ENCODE measurements at regions not wholly inside any gene's neighbourhood (a gene's known extent, or its start where the extent isn't known, plus 50 kb on each side); places are given as distances from the start of the nearest gene placed in this dataset.

DNA sequence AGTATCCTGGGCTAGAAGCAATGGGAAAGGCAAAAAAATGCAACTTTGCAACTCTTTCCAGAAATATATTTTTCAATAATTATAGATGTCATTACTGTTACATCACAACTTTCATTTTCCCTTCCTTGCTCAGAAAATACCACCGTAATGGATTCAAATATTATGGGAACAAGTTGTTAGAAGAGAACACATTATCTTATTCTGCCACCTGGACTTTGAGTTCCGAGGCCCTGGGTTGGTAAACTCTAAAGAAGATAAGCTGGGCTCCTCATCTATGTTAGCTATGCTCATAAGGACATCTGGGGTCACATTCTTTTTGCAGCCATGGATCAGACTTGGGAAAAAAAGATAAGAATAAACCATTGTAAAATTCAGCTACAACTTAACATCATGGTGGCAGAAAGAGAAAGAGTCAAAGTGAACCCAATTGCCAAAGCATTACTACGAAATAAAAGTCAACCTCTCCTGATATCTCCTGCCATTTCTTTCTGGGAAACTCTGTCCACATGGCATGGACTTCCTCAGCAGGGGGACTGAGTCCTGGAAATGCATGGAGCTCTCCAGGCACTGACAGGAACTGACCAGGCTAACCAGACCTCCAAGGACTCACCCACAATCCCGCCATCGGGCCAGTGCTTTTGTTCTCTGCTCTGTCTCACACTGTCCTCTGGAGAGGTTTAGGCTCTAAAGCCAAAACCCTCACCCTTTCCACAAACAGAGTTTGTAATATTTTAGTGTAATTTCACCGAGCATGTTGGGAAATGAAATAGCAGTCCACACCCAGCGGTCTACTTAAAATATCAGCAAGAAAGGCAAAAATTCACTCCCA, 499.1 kb upstream of the RUNX1 start:
- FAIRE-seq (no peak), DNase-seq (ENCODE audit: insufficient read length) (no peak)
- TF ChIP-seq POLR2A (IDR thresholded peaks at IDR 0.05; ENCODE audit: low read depth, low read length), result no peak

DNA sequence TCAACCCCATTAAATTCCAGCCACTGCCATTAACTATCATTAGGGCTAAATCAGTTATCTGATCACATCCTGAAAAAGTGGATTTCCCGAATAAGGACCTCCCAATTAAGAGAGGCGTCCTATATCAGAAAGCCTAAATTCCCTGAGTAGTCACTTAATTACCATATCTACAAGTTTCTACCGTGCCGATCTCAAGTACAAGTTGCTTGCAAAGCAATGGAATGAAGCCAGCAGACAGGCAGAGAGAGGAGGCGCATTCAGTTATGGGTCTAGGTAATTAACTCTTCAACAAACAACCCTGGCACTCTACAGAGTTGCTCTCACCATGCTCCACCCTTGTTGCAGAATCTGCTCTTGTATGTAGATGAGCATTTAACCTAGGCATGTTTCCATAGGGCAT, 494.6 kb upstream of the RUNX1 start:
- FAIRE-seq, result no peak
- TF ChIP-seq TAF1 (IDR thresholded peaks at IDR 0.05; ENCODE audit: borderline replicate concordance, low read depth, low read length) (no peak), POLR2A (IDR thresholded peaks at IDR 0.05; ENCODE audit: low read depth, low read length) (no peak), POLR2AphosphoS5 (IDR thresholded peaks at IDR 0.05; ENCODE audit: low read depth, low read length) (no peak)
- DNase-seq (ENCODE audit: insufficient read length), result no peak

DNA sequence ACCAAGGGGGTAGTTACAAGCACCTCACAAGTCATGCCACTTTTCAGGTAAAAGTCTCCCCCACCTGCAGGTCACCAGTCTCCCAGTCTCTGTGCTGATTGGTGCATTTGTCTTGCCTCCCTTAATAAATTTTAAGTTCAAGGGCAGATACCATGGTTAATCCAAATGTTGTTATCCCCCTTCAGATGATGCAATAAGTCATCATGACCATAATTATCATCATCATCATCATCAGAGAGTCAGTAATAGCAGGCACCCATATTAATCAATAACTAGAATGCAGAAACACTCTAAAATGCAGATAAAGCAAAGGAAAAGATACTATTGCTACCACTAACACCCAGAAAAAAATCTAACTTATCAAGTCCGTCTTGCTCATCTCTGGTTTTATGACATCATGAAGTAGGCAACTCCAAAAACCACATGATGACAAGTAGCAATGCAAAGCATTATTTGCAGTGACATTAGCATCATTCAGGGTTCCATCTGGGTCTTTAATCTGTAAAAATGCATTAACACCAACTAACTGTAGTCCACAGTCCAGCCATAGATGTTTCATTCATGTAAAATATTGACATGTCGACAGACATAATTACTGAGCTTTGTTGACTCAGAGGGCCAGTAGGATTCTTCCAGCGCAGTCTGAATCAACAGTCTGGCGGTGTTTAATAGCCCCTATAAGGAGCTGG, 492.0 kb upstream of the RUNX1 start:
- no peak for DNase-seq (ENCODE audit: insufficient read length)

DNA sequence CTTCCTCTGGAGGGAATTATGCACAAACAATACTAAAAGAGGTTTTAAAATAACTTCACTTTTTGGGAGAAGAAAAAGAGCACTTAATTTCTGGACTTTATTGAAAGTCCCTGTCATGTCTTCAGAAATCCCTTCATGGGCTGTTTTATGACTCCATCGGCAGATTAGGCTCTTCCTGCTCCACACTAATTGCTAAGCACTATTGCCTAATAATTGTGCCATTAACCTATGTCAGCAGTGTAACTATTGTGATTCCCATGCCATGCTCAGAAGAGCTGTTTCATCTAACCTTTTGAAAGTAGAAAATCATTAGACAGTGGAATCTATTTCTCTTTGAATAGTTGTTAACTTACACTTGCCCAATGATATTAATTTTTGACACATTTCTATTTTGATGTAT, 489.3 kb upstream of the RUNX1 start:
- FAIRE-seq, result no peak
- DNase-seq (ENCODE audit: insufficient read length), result no peak
- TF ChIP-seq TAF1 (IDR thresholded peaks at IDR 0.05; ENCODE audit: borderline replicate concordance, low read depth, low read length) (no peak), POLR2A (IDR thresholded peaks at IDR 0.05; ENCODE audit: low read depth, low read length) (no peak), POLR2AphosphoS5 (IDR thresholded peaks at IDR 0.05; ENCODE audit: low read depth, low read length) (no peak)

More for the DNA sequence above, 492.0 kb upstream of the RUNX1 start:
- FAIRE-seq, result no peak
- no peak for TF ChIP-seq POLR2AphosphoS5 (IDR thresholded peaks at IDR 0.05; ENCODE audit: low read depth, low read length)
- TF ChIP-seq TAF1 (IDR thresholded peaks at IDR 0.05; ENCODE audit: borderline replicate concordance, low read depth, low read length), result no peak
- no peak for TF ChIP-seq POLR2A (IDR thresholded peaks at IDR 0.05; ENCODE audit: low read depth, low read length)

DNA sequence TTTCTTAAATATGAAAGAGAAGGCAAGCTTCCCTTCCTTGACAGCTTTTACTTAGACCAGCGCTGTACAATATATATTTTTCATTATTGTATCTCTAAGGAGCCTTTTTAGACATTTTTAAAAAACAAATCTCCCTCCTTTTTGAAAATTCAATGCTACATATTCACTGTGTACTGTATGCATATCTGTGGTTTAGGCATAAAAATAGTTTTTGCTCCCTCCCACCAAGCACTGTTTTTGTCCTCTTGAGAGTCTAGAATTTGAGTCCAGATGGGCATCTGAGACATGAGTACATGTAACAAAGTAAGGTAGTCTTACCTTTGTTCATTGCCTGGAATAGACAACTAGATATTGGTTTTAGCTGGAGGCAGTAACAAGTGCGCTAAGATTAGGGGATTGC, 488.5 kb upstream of the RUNX1 start:
- TF ChIP-seq TAF1 (IDR thresholded peaks at IDR 0.05; ENCODE audit: borderline replicate concordance, low read depth, low read length) (no peak), POLR2A (IDR thresholded peaks at IDR 0.05; ENCODE audit: low read depth, low read length) (no peak), POLR2AphosphoS5 (IDR thresholded peaks at IDR 0.05; ENCODE audit: low read depth, low read length) (no peak)
- DNase-seq (ENCODE audit: insufficient read length) (no peak), FAIRE-seq (no peak)

DNA sequence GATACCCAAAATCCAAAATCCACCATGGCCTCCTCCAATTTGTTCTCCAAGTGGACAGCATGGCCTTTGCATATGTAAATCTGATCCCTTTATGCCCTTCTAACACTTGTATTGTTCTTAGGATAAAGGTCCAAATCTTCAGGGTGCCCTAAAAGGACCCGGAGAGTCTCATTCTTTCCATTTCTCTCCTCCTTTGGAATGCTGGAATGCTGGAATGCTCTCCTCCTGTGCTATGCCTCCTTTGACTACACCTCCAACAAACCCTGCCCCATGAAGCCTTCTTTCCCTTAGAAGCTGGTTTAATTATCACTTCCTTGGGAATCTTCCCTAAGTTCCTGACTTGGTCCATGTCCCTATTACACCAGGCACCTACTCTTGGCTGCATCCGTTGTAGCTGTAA, 484.8 kb upstream of the RUNX1 start:
- DNase-seq (ENCODE audit: insufficient read length) (no peak), FAIRE-seq (no peak)
- TF ChIP-seq POLR2AphosphoS5 (IDR thresholded peaks at IDR 0.05; ENCODE audit: low read depth, low read length), result no peak
- TF ChIP-seq TAF1 (IDR thresholded peaks at IDR 0.05; ENCODE audit: borderline replicate concordance, low read depth, low read length), result no peak
- no peak for TF ChIP-seq POLR2A (IDR thresholded peaks at IDR 0.05; ENCODE audit: low read depth, low read length)

DNA sequence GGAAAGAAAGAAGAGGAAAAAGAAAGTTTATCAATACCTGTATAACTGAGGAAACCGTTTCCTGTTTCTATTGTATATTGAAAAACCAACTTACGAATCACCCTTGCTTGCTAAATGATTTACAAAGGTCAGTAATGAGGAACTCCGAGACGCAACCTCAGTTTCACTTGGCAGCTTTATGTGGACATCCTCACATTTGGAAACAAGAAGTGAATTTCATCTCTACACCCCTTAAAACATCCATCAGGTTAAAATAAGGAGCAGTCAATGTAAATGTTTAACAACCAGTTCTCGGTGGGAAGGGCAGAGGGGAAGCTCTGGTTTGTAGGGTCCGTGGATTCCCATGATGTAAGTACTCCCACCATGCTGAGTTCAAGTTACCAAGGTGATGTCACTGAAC, 481.7 kb upstream of the RUNX1 start:
- no peak for FAIRE-seq
- TF ChIP-seq TAF1 (IDR thresholded peaks at IDR 0.05; ENCODE audit: borderline replicate concordance, low read depth, low read length), result no peak
- TF ChIP-seq POLR2AphosphoS5 (IDR thresholded peaks at IDR 0.05; ENCODE audit: low read depth, low read length), result no peak
- TF ChIP-seq POLR2A (IDR thresholded peaks at IDR 0.05; ENCODE audit: low read depth, low read length), result no peak

DNA sequence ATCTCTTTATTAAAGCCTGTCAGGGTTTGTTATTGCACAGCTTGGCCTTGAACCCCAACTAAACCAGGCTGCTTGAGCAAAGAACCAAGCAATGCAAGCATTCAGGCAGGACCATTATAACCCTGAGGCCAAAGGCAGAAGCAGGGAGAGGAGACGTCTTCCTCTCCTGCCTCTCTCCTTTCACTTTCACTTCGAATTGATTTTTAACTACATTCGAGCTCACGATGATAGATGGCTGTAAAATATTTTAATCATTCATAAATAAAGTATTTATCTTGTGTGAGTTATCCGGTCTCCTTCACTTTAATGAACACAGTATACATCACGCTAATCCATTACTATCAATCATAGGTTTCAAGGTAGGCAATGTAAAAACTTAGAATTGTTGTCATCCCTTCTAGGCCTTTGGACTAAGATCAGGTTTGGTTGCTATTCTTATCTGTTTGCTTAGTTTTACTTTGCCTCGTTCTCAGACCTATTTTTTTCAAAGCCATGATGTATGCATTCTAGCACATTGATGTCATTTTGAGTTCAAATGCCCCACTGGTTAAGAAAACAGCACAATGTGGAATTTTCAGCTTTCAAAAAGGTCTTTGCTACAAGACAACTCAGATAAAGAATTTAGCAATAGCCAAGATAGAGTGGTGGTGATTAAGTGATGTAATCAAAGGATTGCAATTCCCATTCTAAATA, 480.2 kb upstream of the RUNX1 start:
- no peak for TF ChIP-seq POLR2A (IDR thresholded peaks at IDR 0.05; ENCODE audit: low read depth, low read length)
- TF ChIP-seq POLR2AphosphoS5 (IDR thresholded peaks at IDR 0.05; ENCODE audit: low read depth, low read length), result no peak
- no peak for TF ChIP-seq TAF1 (IDR thresholded peaks at IDR 0.05; ENCODE audit: borderline replicate concordance, low read depth, low read length)
- peak; percentile 61 for FAIRE-seq
- DNase-seq (ENCODE audit: insufficient read length), result no peak

More for the DNA sequence above, 481.7 kb upstream of the RUNX1 start:
- no peak for DNase-seq (ENCODE audit: insufficient read length)

DNA sequence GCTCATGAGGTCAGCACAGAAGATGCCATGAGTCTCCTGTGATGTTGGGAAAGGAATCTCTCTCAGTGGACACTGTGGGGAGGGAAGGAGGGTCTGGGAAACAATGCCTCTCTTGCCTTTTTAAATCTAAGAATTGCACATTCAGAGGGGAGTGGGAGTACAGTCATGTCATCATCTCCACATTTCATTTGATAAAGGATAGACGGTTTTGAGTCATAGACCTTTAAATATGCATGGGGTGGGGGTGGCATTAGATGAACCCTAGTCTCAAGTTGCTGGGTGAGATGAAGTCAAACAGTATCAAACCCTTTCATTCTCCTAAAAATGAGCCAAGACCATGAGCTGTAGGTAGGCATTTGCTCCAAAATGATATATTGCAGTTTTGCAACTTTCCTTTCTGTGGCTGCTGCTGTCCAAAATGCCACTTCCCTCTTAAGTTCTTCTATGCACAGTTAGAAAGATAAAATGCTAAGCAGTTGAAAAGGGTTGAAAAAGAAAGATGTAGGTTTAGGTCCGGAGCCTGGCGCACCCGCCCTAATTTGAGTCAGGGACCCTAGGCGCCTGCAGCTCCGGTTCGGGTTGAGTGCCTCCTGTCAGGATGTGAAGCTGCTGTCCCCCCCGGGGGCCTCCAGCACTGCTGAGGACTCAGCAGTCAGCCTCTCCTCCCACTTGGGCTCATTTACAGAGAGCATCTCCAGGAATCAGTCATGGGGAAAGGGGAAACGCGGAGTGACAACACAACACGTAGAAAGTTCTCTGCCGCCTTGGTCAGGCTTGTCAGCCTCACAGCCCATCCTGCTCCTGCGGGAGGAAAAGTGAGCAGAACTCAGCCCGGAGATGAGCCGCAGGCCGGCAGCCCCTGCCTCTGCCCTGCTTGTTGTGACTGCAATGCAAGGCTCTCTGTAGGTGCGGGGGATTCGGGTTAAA, 479.3 kb upstream of the RUNX1 start:
- no peak for DNase-seq (ENCODE audit: insufficient read length)
- FAIRE-seq, result no peak
- TF ChIP-seq TAF1 (IDR thresholded peaks at IDR 0.05; ENCODE audit: borderline replicate concordance, low read depth, low read length) (no peak), POLR2AphosphoS5 (IDR thresholded peaks at IDR 0.05; ENCODE audit: low read depth, low read length) (no peak), POLR2A (IDR thresholded peaks at IDR 0.05; ENCODE audit: low read depth, low read length) (no peak; the same call in 1 of the 2 replicates)

DNA sequence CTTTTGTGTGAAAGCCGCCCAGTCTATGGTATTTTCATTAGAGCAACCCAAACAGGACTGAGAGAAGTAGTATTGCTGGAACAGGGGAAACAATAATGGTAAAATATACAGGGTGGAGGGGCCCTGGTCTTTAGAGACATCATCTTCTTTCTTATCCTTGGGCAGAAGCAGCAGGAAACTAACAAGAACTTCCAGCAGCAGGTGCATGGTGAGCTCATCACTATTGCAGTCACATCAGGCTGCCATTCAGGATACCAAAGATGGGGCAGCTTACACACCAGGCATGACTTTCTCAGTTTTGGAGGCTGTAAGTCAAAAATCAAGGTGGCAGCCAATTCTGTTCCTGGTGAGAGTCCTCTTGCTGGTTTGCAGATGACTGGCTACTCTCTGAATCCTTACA, 478.3 kb upstream of the RUNX1 start:
- FAIRE-seq, result no peak
- no peak for DNase-seq (ENCODE audit: insufficient read length)
- TF ChIP-seq POLR2AphosphoS5 (IDR thresholded peaks at IDR 0.05; ENCODE audit: low read depth, low read length), result no peak
- TF ChIP-seq TAF1 (IDR thresholded peaks at IDR 0.05; ENCODE audit: borderline replicate concordance, low read depth, low read length), result no peak
- no peak for TF ChIP-seq POLR2A (IDR thresholded peaks at IDR 0.05; ENCODE audit: low read depth, low read length)

DNA sequence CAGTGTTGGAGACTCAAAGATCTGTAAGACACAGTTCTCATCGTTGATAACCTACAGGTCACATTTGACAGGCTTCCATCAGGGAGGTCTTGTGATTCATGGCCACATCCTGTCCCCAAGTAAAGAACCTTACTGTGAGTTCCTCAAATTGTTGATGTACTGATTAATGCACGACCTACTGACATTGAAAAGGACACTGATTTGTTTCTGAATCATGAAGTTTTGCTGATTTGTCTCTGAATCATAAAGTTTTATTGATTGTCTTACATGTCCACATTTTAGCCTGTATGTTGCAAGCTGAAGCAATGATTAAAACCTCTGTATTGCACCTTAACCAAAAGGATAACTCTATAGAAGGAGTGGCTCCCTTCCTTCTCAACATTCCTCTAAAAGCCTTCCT, 476.3 kb upstream of the RUNX1 start:
- DNase-seq (ENCODE audit: insufficient read length), result no peak
- FAIRE-seq, result no peak
- TF ChIP-seq POLR2A (IDR thresholded peaks at IDR 0.05; ENCODE audit: low read depth, low read length) (no peak), TAF1 (IDR thresholded peaks at IDR 0.05; ENCODE audit: borderline replicate concordance, low read depth, low read length) (no peak), POLR2AphosphoS5 (IDR thresholded peaks at IDR 0.05; ENCODE audit: low read depth, low read length) (no peak)

All from GM12892 (cell line).